HG03460 (cell line): ENCODE measurements at regions not wholly inside any gene's neighbourhood (a gene's known extent, or its start where the extent isn't known, plus 50 kb on each side); places are given as distances from the start of the nearest gene placed in this dataset.

Experiments used
- ATAC-seq: cut with Tn5 transposase; IDR thresholded peaks from one replicate; pipeline ENCODE4 v1.9.1; 2021; ENCODE audit not compliant: unreplicated experiment

GRCh38 chr15:47945872-47946650 is 174.7 kb upstream of the SLC24A5 start:
- no peak for ATAC-seq

- no peak for ATAC-seq
Observed at GRCh38 chr15:47949815-47950214, 171.0 kb upstream of the SLC24A5 start.

GRCh38 chr15:47950447-47950846 is 170.3 kb upstream of the SLC24A5 start:
- no peak for ATAC-seq

DNA sequence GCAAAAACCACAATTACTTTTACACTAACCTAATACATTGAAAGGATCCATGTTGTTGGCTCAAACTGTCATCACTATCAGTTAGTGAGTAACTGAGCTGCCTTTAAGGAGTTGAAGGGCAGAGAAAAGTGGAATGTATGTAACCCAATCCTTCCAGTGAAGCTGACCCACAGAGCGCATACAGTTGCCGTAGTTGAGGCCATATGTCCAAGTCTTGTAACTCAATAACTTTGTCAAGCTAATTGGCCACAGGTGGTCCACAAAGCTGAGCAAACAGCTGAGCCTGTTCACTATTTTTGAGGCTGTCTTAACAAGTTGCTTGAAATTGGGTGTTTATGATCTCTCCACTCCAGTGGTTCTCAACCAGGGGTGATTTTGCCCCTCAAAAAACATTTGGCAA is 169.0 kb upstream of the SLC24A5 start:
- ATAC-seq = no peak

DNA sequence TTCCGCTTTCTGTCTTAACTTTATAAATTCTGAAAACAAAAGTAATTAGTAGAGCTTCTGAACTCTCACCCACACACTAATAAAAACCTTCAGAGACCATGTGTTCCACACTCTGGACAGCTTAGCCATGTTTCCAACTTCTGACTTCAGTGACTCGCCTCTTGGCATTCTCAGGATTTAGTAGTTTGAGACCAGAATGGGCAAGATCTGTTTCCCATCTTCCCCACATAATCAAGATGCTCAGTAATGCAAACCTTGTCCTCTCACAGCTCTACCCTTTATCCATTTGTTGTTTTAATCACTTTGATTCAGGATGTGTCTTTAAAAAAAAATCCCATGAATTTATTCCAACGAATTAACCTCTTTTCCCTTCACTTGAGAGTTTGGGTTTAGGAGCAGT is 166.6 kb upstream of the SLC24A5 start:
- no peak for ATAC-seq

GRCh38 chr15:47955021-47955420 is 165.8 kb upstream of the SLC24A5 start:
- no peak for ATAC-seq

GRCh38 chr15:47959617-47960413 is 161.0 kb upstream of the SLC24A5 start:
- no peak for ATAC-seq

GRCh38 chr15:47961401-47962090 is 159.2 kb upstream of the SLC24A5 start:
- peak; percentile 92 for ATAC-seq

- no peak for ATAC-seq
Observed at GRCh38 chr15:47963265-47963664, 157.5 kb upstream of the SLC24A5 start.

DNA sequence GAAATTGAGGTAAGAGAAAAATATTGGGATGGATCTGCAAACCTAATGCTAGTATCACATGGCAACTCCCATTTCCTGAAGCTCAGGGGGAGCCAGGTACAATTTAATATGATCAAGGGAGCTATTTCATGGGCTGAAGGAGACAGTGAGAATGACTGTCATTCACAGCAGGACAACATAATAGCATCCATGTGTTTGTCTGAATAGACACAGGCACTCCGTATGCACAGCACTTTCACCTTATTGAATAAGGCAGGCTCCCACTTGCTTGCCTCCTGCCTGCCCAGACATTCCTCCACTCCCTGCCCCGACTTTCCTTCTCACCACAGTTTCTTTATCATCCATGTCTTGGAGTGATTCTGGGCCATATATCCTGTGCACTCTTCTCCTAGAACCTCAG is 156.6 kb upstream of the SLC24A5 start:
- no peak for ATAC-seq

- ATAC-seq = no peak
Observed at GRCh38 chr15:47965297-47965696, 155.5 kb upstream of the SLC24A5 start.

DNA sequence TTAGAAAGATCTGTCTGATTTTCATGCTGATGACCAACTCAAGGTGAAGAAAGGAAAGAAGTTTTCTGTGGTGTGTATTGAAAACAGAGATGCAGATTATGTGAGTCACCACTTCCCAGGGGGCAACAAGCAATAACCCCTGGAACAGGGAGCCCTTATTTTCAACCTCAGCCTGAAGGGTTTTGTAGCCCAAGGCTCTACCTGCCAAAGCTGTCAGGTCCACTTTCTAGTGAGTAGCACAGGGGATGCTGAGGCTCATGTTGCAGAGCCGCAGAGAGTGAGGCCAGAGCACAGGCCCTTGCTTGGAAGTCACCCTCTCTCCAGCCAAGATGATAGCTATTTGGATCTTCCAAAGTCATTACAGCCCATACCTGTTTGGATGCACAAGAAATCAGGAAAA is 152.2 kb upstream of the SLC24A5 start:
- no peak for ATAC-seq

DNA sequence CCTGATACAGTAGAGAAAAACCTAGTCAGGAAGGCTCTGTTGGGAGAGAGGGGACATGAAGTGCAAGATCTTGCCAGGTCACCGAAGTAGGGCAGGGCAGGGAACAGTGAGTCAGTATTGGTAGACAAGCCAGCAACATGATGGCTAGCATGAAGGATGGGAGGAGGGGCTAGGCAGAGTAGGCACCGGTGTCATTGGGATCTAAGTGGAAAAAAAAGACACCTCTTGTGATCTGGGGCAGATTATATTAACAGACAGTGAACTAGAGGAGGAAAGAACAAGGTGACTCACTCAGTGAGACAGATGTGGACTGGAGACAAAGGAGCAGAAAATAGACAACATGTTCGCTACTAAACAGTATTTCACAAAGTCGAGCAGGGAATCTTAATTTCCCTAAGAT is 149.2 kb upstream of the SLC24A5 start:
- no peak for ATAC-seq

DNA sequence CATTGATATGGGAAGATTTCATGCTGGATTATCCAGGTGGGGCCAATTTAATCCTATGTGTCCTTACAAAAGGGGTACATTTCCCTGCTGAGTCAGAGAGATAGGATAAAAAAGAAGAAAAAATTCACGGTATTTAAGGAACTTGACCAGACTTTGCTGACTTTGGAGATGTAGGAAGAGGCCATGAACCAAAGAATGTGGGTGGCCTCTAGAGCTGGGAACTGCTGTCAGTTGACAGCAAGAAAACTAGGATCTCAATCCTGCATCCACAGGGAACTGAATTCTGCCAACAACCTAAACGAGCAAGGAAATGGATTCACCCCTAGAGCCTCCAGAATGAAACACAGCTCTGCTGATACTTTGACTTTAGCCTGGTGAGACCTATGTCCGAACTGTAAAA is 148.1 kb upstream of the SLC24A5 start:
- ATAC-seq = no peak

- no peak for ATAC-seq
Observed at GRCh38 chr15:47974724-47975123, 146.1 kb upstream of the SLC24A5 start.

- no peak for ATAC-seq
Observed at GRCh38 chr15:47975427-47975826, 145.4 kb upstream of the SLC24A5 start.

- no peak for ATAC-seq
Observed at GRCh38 chr15:47983533-47983932, 137.3 kb upstream of the SLC24A5 start.

- ATAC-seq = no peak
Observed at GRCh38 chr15:47985568-47985967, 135.2 kb upstream of the SLC24A5 start.

DNA sequence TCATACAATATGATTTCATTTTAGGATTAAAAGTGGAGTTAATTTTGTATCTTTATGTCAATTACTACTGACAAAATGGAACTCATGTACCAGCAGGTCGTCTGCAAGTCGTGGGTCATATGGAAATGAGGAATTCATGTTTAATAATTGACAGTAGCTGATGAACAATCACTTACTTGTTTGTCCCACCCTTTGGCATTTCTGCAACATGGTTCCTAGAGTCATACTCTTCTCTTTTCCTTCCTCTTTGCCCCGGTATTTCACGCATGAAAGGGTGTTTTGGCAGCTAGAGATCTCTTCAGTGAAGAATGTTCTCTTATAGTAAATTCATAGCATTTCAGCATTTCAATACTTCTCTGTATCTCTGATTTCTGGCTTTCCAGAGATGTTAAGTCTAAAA is 133.3 kb upstream of the SLC24A5 start:
- ATAC-seq = no peak

GRCh38 chr15:47987908-47988532 is 132.8 kb upstream of the SLC24A5 start:
- ATAC-seq = peak; percentile 92

DNA sequence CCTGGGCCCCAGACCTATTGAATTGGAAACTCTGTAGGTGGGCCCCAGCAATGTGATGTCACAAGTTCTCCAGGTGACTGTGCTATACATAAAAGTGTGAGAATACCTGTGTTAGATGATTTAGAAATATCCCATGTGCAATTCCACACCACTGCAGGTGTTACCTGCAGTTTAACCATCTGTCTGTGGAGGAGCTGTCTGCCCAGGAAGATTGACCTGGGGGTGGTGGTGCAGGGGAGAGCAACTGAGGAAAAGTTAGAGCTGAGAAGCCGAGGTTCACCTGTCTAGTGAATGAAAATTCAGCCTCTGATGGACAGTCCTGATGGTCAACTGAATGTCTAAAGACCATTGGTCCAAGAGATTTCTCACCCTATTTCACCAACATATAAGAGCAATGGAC is 132.2 kb upstream of the SLC24A5 start:
- no peak for ATAC-seq
